HCT116 (cell line): ENCODE measurements at regions not wholly inside any gene's neighbourhood (a gene's known extent, or its start where the extent isn't known, plus 50 kb on each side); places are given as distances from the start of the nearest gene placed in this dataset.

ENCODE experiments used
- ATAC-seq: fragments of 200-7000 bp; cut with Tn5 transposase; 2 replicates; pipeline ENCODE4 v1.9.1; 2020; ENCODE audit warnings: mild to moderate bottlenecking, moderate library complexity
- BruUV-seq: library from RNA; stranded (reverse); fragments of 400-500 nt; replicated peaks from 2 replicates; lab custom pipeline; 2021; lab: Mats Ljungman, UMichigan
- CTCF ChIA-PET: fragments of 300-600 bp; sonication (Branson Sonifier 250); formaldehyde crosslinking; loops from one replicate; lab custom pipeline; 2021; ENCODE audit warnings: antibody characterized with exemption; lab: Charles Lee
- POLR2A ChIA-PET: fragments of 300-600, 350-600 bp; sonication (Branson Sonifier 250); formaldehyde crosslinking; loops from one replicate; lab custom pipeline; 2021; ENCODE audit warnings: antibody characterized with exemption; lab: Charles Lee
- RAD21 ChIA-PET, 2 experiments: fragments of 300-600 bp; sonication (Branson Sonifier 250); formaldehyde crosslinking; loops; one replicate each; lab custom pipeline; 2023; ENCODE audit warnings: low total read pairs in 2 of 2; ENCODE audit not compliant: uncharacterized antibody in 2 of 2, unreplicated experiment in 2 of 2, low non-redundant PET in 1 of 2; lab: Charles Lee
- DNase-seq: peaks from one replicate; pipeline ENCODE4 v3.0.0-alpha.2; 2010; ENCODE audit warnings: low read depth, low spot score
- H2AFZ ChIP-seq: fragments of 200-600 bp; shearing (Covaris generic), sonication (generic); 2 replicates; pipeline ENCODE4 v1.6.1; 2017; ENCODE audit warnings: low read depth, mixed run types, mixed read lengths, antibody characterized with exemption, low read length; ENCODE audit not compliant: poor library complexity, severe bottlenecking
- H3K27ac ChIP-seq: 2 replicates; pipeline ENCODE4 v1.5.1; 2012; ENCODE audit warnings: low read depth, low read length
- H3K27me3 ChIP-seq: fragments of 200-600 bp; sonication (generic); 2 replicates; pipeline ENCODE4 v1.6.1; 2016; ENCODE audit warnings: mixed run types, low read length, mixed read lengths; ENCODE audit not compliant: insufficient read depth
- H3K36me3 ChIP-seq, 2 experiments: fragments of 200-500 bp in 1 of 2; fragments of 200-600 bp in 1 of 2; sonication (Bioruptor generic) in 1 of 2; sonication (generic) in 1 of 2; 2 replicates each; pipeline versions ENCODE4 v1.5.1 to v1.6.1; 2014 to 2016; ENCODE audit warnings: low read length in 2 of 2, inconsistent platforms in 1 of 2, mixed read lengths in 1 of 2, mixed run types in 1 of 2; ENCODE audit not compliant: insufficient read depth in 2 of 2, control insufficient read depth in 1 of 2
- H3K4me1 ChIP-seq, 2 experiments: fragments of 200-600 bp in 1 of 2; sonication (generic) in 1 of 2; 2 replicates each; pipeline versions ENCODE4 v1.5.1 to v1.6.1; 2012 to 2017; ENCODE audit warnings: low read length in 2 of 2, inconsistent platforms in 1 of 2, mild to moderate bottlenecking in 1 of 2, mixed read lengths in 1 of 2, mixed run types in 1 of 2, moderate library complexity in 1 of 2; ENCODE audit not compliant: insufficient read depth in 2 of 2, control insufficient read depth in 1 of 2
- H3K4me2 ChIP-seq: fragments of 200-600 bp; sonication (generic); 2 replicates; pipeline ENCODE4 v1.6.1; 2017; ENCODE audit warnings: mixed run types, low read length, mixed read lengths
- H3K4me3 ChIP-seq, 2 experiments: fragments of 200-600 bp in 1 of 2; sonication (generic) in 1 of 2; replicated peaks in 1 of 2; 2 replicates each; pipeline ENCODE4 v1.5.1; 2011 to 2016; ENCODE audit warnings: low read length in 2 of 2, control low read depth in 1 of 2, low read depth in 1 of 2, mild to moderate bottlenecking in 1 of 2, mixed read lengths in 1 of 2, mixed run types in 1 of 2
- H3K79me2 ChIP-seq: fragments of 200-600 bp; sonication (generic); 2 replicates; pipeline ENCODE4 v1.6.1; 2017; ENCODE audit warnings: mild to moderate bottlenecking, mixed run types, low read length, moderate library complexity, mixed read lengths; ENCODE audit not compliant: insufficient read depth
- H3K9ac ChIP-seq: fragments of 200-600 bp; sonication (generic); 2 replicates; pipeline ENCODE4 v1.6.1; 2016; ENCODE audit warnings: low read length, mixed read lengths
- H3K9me2 ChIP-seq: fragments of 200-600 bp; sonication (generic), shearing (Covaris generic); 2 replicates; pipeline ENCODE4 v1.6.1; 2017; ENCODE audit warnings: mixed run types, mild to moderate bottlenecking, moderate library complexity; ENCODE audit not compliant: insufficient read depth
- H3K9me3 ChIP-seq, 2 experiments: fragments of 200-500 bp in 1 of 2; fragments of 200-600 bp in 1 of 2; sonication (Bioruptor generic) in 1 of 2; sonication (generic) in 1 of 2; 2 replicates each; pipeline ENCODE4 v1.6.1; 2014 to 2017; ENCODE audit warnings: low read length in 2 of 2, mixed read lengths in 2 of 2, inconsistent platforms in 1 of 2, low read depth in 1 of 2, mild to moderate bottlenecking in 1 of 2, mixed run types in 1 of 2, moderate library complexity in 1 of 2; ENCODE audit not compliant: control insufficient read depth in 1 of 2, insufficient read depth in 1 of 2
- H4K20me1 ChIP-seq: fragments of 200-600 bp; sonication (generic), shearing (Covaris generic); 2 replicates; pipeline ENCODE4 v1.6.1; 2017; ENCODE audit warnings: mixed run types, mild to moderate bottlenecking, moderate library complexity; ENCODE audit not compliant: insufficient read depth
- CEBPB ChIP-seq: IDR thresholded peaks from 2 replicates; pipeline ENCODE4 v1.6.1; 2012; ENCODE audit warnings: low read depth
- CTCF ChIP-seq, 3 experiments: fragments of 200-600 bp in 1 of 3; sonication (generic) in 1 of 3; IDR thresholded peaks in 2 of 3; conservative IDR thresholded peaks in 1 of 3; 2 replicates each; pipeline ENCODE4 v1.5.1; 2012 to 2017; ENCODE audit warnings: low read depth in 2 of 3, low read length in 2 of 3, antibody characterized with exemption in 1 of 3, borderline replicate concordance in 1 of 3, control low read depth in 1 of 3, mild to moderate bottlenecking in 1 of 3, mixed read lengths in 1 of 3, mixed run types in 1 of 3, moderate library complexity in 1 of 3; ENCODE audit not compliant: insufficient read depth in 1 of 3
- EZH2phosphoT487 ChIP-seq: fragments of 200-600 bp; IDR thresholded peaks from 2 replicates; pipeline ENCODE4 v1.6.1; 2018; ENCODE audit warnings: antibody characterized with exemption, borderline replicate concordance
- FOSL1 ChIP-seq: IDR thresholded peaks from 2 replicates; pipeline ENCODE4 v1.6.1; 2012; ENCODE audit warnings: low read depth
- POLR2A ChIP-seq: IDR thresholded peaks from 2 replicates; pipeline ENCODE4 v1.7.0; 2011; ENCODE audit warnings: borderline replicate concordance; ENCODE audit not compliant: insufficient read depth, insufficient read length; ENCODE audit errors: extremely low read depth
- POLR2AphosphoS5 ChIP-seq: IDR thresholded peaks from 2 replicates; pipeline ENCODE4 v1.6.1; 2011; ENCODE audit warnings: mild to moderate bottlenecking, low read depth, low read length, moderate library complexity
- SP1 ChIP-seq: IDR thresholded peaks from 2 replicates; pipeline ENCODE4 v1.6.1; 2012; ENCODE audit warnings: low read depth
- intact Hi-C: fragments of 100-400 bp; cut with micrococcal nuclease; formaldehyde crosslinking; loops from 2 replicates; pipeline ENCODE4 v1.10.0; 2022

- BruUV-seq, result no TSS peak
- POLR2A ChIA-PET, result no interaction called here
- Histone ChIP-seq H3K4me1 (no peaks in the 10 kb centered on the region), H3K9me2 (no peaks in the 10 kb centered on the region), H2AFZ (no peak overlapping the region), H3K4me2 (no peak overlapping the region), H3K4me3 (no peak overlapping the region), H3K27me3 (no peaks in the 10 kb centered on the region), H4K20me1 (no peaks in the 10 kb centered on the region), H3K36me3 (no peaks in the 10 kb centered on the region)
- CTCF ChIA-PET, result interaction anchor here (0.7 kb wide), 1 partner anchor 637 kb away, joined by 3 read pairs; no protein-coding TSS in a partner anchor
- ATAC-seq (no peak), DNase-seq (no peak)
- no peak for TF ChIP-seq CTCF (IDR thresholded peaks at IDR 0.05 in 2 of 3, conservative IDR thresholded peaks at IDR 0.05 in 1 of 3; ENCODE audit: borderline replicate concordance in 1 of 3, insufficient read depth in 1 of 3, low read depth in 2 of 3, low read length in 2 of 3)
- TF ChIP-seq, all 23 proteins: peak for 0
- H3K9me3 ChIP-seq, result no peaks in the 10 kb centered on the region
- H3K79me2 ChIP-seq, result no peaks in the 10 kb centered on the region
- intact Hi-C loops, result no loop called here
- RAD21 ChIA-PET, result no interaction called here
- no peak overlapping the region for H3K27ac ChIP-seq
- no peak overlapping the region for H3K9ac ChIP-seq
Observed at GRCh38 chr7:41067576-41067975, 635.3 kb downstream of the INHBA start.

- TF ChIP-seq POLR2A, result no peak
- TF ChIP-seq SP1, result no peak
- no peak for TF ChIP-seq FOSL1
- no peak for TF ChIP-seq POLR2AphosphoS5
- no peak for TF ChIP-seq EZH2phosphoT487
- TF ChIP-seq CEBPB, result no peak
- Histone ChIP-seq H3K27ac (no peak overlapping the region), H3K9me2 (no peaks in the 10 kb centered on the region), H4K20me1 (no peaks in the 10 kb centered on the region), H3K79me2 (no peaks in the 10 kb centered on the region), H3K9me3 (no peaks in the 10 kb centered on the region), H3K4me2 (no peak overlapping the region), H3K27me3 (no peaks in the 10 kb centered on the region), H2AFZ (no peak overlapping the region), H3K36me3 (no peaks in the 10 kb centered on the region), H3K4me3 (no peak overlapping the region), H3K4me1 (no peaks in the 10 kb centered on the region), H3K9ac (no peak overlapping the region)
- DNase-seq (no peak), ATAC-seq (no peak)
- ChIA-PET RAD21 (no interaction called here), POLR2A (no interaction called here), CTCF (no interaction called here)
- no TSS peak for BruUV-seq
- intact Hi-C loops, result no loop called here
Observed at GRCh38 chr7:41065663-41066062, 637.2 kb downstream of the INHBA start.
